ENCODE measurements at regions not wholly inside any gene's neighbourhood (a gene's known extent, or its start where the extent isn't known, plus 50 kb on each side); places are given as distances from the start of the nearest gene placed in this dataset.

GRCh38 chr6:114564302-114564933 lies 221.6 kb upstream of the HS3ST5 start:
- no peaks in the 10 kb centered on the region for H3K4me1 Mint-ChIP-seq (ENCODE audit: low read depth)
- ChIA-PET POLR2A (no interaction called here), CTCF (no interaction called here)

GRCh38 chr6:114559419-114559818 lies 216.6 kb upstream of the HS3ST5 start:
- no peak for TF ChIP-seq CTCF (IDR thresholded peaks at IDR 0.05)
- intact Hi-C loops (cut with micrococcal nuclease): no loop called here
- Mint-ChIP-seq H3K36me3 (ENCODE audit: low read depth) (no peaks in the 10 kb centered on the region), H3K9me3 (peaks cover 5% of the 10 kb centered on the region), H3K4me3 (no peak overlapping the region), H3K27ac (no peak overlapping the region), H3K4me1 (ENCODE audit: low read depth) (no peaks in the 10 kb centered on the region), H3K27me3 (no peaks in the 10 kb centered on the region)
- ATAC-seq (no peak), DNase-seq (no peak)
- ChIA-PET POLR2A (no interaction called here), CTCF (no interaction called here)

More at GRCh38 chr6:114564302-114564933, 221.6 kb upstream of the HS3ST5 start:
- peaks cover 14% of the 10 kb centered on the region for H3K9me3 Mint-ChIP-seq
- no peak for TF ChIP-seq CTCF (IDR thresholded peaks at IDR 0.05)
- intact Hi-C loops (cut with micrococcal nuclease): no loop called here
- H3K4me3 Mint-ChIP-seq: no peak overlapping the region
- DNase-seq: no peak
- no peaks in the 10 kb centered on the region for H3K36me3 Mint-ChIP-seq (ENCODE audit: low read depth)
- H3K27ac Mint-ChIP-seq: no peak overlapping the region
- no peaks in the 10 kb centered on the region for H3K27me3 Mint-ChIP-seq
- ATAC-seq: no peak

GRCh38 chr6:114558153-114558552 lies 215.3 kb upstream of the HS3ST5 start:
- Mint-ChIP-seq H3K27me3 (no peaks in the 10 kb centered on the region), H3K4me3 (no peak overlapping the region), H3K27ac (no peak overlapping the region), H3K36me3 (ENCODE audit: low read depth) (no peaks in the 10 kb centered on the region), H3K4me1 (ENCODE audit: low read depth) (no peaks in the 10 kb centered on the region), H3K9me3 (peaks cover 7% of the 10 kb centered on the region)
- DNase-seq (no peak), ATAC-seq (no peak)
- intact Hi-C loops (cut with micrococcal nuclease): no loop called here
- ChIA-PET POLR2A (no interaction called here), CTCF (no interaction called here)
- no peak for TF ChIP-seq CTCF (IDR thresholded peaks at IDR 0.05)

GRCh38 chr6:114556846-114557488 lies 214.1 kb upstream of the HS3ST5 start:
- ChIA-PET POLR2A (no interaction called here), CTCF (no interaction called here)
- H3K4me1 Mint-ChIP-seq (ENCODE audit: low read depth): no peaks in the 10 kb centered on the region
- no peak for DNase-seq
- peaks cover 8% of the 10 kb centered on the region for H3K9me3 Mint-ChIP-seq
- no peak overlapping the region for H3K4me3 Mint-ChIP-seq
- intact Hi-C loops (cut with micrococcal nuclease): no loop called here
- no peaks in the 10 kb centered on the region for H3K27me3 Mint-ChIP-seq
- no peaks in the 10 kb centered on the region for H3K36me3 Mint-ChIP-seq (ENCODE audit: low read depth)
- ATAC-seq: no peak
- no peak overlapping the region for H3K27ac Mint-ChIP-seq
- no peak for TF ChIP-seq CTCF (IDR thresholded peaks at IDR 0.05)

- ChIA-PET CTCF (no interaction called here), POLR2A (no interaction called here)
- intact Hi-C loops (cut with micrococcal nuclease): no loop called here
- no peak for TF ChIP-seq CTCF (IDR thresholded peaks at IDR 0.05)
- ATAC-seq (no peak), DNase-seq (no peak)
- Mint-ChIP-seq H3K27me3 (no peaks in the 10 kb centered on the region), H3K9me3 (peaks cover 8% of the 10 kb centered on the region), H3K4me1 (ENCODE audit: low read depth) (no peaks in the 10 kb centered on the region), H3K36me3 (ENCODE audit: low read depth) (no peaks in the 10 kb centered on the region), H3K27ac (no peak overlapping the region), H3K4me3 (no peak overlapping the region)
These were observed 207.5 kb upstream of the HS3ST5 start for GRCh38 chr6:114550316-114550715.
